Activated CD8-positive, alpha-beta memory T cell treated with anti-CD3 and anti-CD28 coated beads for 1 hour (primary cell): ENCODE measurements at regions not wholly inside any gene's neighbourhood (a gene's known extent, or its start where the extent isn't known, plus 50 kb on each side); places are given as distances from the start of the nearest gene placed in this dataset.
"Not testable (repeated sequence)": the region's sequence is repeated elsewhere in the genome, so short reads cannot be mapped to it uniquely, and the experiment has no call there.

Experiments used
- DNase-seq, 2 donors: peaks; one replicate each; pipeline ENCODE4 v3.0.0-alpha.2; 2020; ENCODE audit warnings: low read depth in 1 of 2; ENCODE audit errors: extremely low read depth in 1 of 2

- DNase-seq, result no peak
Observed at GRCh38 chrX:65831268-65831667, 163.8 kb downstream of the MSN start.

DNA sequence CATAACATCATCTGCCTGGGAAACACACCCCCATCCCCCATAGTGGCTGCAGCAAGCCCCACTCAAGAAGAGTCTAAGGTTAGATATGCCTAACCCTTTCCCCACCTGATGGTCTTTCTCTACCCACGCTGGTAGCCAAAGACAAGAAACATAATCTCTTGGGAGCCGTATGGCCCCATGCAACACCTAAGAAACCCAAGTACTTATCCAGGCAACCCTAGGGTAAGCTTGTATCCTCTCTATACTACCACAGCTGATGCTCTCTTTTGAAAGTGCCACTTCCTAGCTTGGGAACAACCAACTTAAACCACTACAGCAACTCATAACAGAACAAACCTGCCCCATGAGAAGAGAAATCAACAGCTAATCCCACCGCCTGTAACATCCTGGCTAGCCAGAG lies 161.1 kb downstream of the MSN start:
- DNase-seq, result no peak

- not testable (repeated sequence) for DNase-seq
Observed at GRCh38 chrX:65825226-65825625, 157.8 kb downstream of the MSN start.

- DNase-seq, result peak in 1 of 2 donors; percentile 16
Observed at GRCh38 chrX:65821721-65822496, 154.5 kb downstream of the MSN start.

DNA sequence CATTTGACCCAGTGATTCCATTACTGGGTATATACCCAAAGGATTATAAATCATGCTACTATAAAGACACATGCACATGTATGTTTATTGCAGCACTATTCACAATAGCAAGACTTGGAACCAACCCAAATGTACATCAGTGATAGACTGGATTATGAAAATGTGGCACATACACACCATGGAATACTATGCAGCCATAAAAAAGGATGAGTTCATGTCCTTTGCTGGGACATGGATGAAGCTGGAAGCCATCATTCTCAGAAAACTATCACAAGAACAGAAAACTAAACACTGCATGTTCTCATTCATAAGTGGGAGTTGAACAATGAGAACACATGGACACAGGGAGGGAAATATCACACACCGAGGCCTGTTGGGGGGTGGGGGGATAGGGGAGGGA lies 152.5 kb downstream of the MSN start:
- not testable (repeated sequence) for DNase-seq

DNA sequence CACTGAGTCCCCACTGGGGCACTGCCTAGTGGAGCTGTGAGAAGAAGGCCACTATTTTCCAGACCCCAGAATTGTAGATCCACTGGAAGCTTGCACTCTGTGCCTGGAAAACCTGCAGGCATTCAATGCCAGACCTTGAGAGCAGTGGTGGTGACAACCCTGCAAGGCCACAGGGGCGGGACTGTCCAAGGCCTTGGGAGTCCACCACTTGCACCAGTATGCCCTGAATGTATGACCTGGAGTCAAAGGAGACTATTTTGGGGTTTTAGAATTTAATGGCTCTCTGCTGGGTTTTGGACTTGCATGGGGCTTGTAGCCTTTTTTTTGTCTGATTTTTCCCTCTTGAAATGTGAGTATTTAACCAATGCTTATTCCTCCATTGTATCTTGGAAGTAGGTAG lies 145.8 kb downstream of the MSN start:
- no peak for DNase-seq

- no peak for DNase-seq
Observed at GRCh38 chrX:65811558-65812228, 144.2 kb downstream of the MSN start.
